ENCODE measurements at regions not wholly inside any gene's neighbourhood (a gene's known extent, or its start where the extent isn't known, plus 50 kb on each side); places are given as distances from the start of the nearest gene placed in this dataset.

- no peaks in the 10 kb centered on the region for H3K27me3 ChIP-seq (ENCODE audit: low read depth)
- no peak for DNase-seq
- H3K27ac ChIP-seq (replicated peaks): no peak overlapping the region
- no peak overlapping the region for H3K4me3 ChIP-seq
- TF ChIP-seq CTCF (IDR thresholded peaks at IDR 0.05; ENCODE audit: borderline replicate concordance): no peak
- peaks cover 5% of the 10 kb centered on the region for H3K9me3 ChIP-seq (replicated peaks)
- no peaks in the 10 kb centered on the region for H3K4me1 ChIP-seq
- H3K36me3 ChIP-seq: no peaks in the 10 kb centered on the region
- intact Hi-C loops (cut with micrococcal nuclease): no loop called here
These were observed 824.6 kb downstream of the TUSC7 start for GRCh38 chr3:117534138-117534537.

GRCh38 chr3:117536006-117536405 is 826.4 kb downstream of the TUSC7 start:
- H3K27ac ChIP-seq (replicated peaks): no peak overlapping the region
- H3K27me3 ChIP-seq (ENCODE audit: low read depth): no peaks in the 10 kb centered on the region
- H3K36me3 ChIP-seq: no peaks in the 10 kb centered on the region
- no peak for TF ChIP-seq CTCF (IDR thresholded peaks at IDR 0.05; ENCODE audit: borderline replicate concordance)
- intact Hi-C loops (cut with micrococcal nuclease): no loop called here
- H3K4me1 ChIP-seq: no peaks in the 10 kb centered on the region
- no peak for DNase-seq
- no peak overlapping the region for H3K4me3 ChIP-seq
- peaks cover 5% of the 10 kb centered on the region for H3K9me3 ChIP-seq (replicated peaks)

GRCh38 chr3:117537949-117538348 is 828.4 kb downstream of the TUSC7 start:
- no peak for TF ChIP-seq CTCF (IDR thresholded peaks at IDR 0.05; ENCODE audit: borderline replicate concordance)
- Histone ChIP-seq H3K4me3 (no peak overlapping the region), H3K36me3 (no peaks in the 10 kb centered on the region)

GRCh38 chr3:117539729-117540128 is 830.1 kb downstream of the TUSC7 start:
- Histone ChIP-seq H3K4me1 (no peaks in the 10 kb centered on the region), H3K27me3 (ENCODE audit: low read depth) (no peaks in the 10 kb centered on the region), H3K4me3 (no peak overlapping the region), H3K27ac (replicated peaks) (no peak overlapping the region), H3K36me3 (no peaks in the 10 kb centered on the region), H3K9me3 (replicated peaks) (peaks cover 5% of the 10 kb centered on the region)
- intact Hi-C loops (cut with micrococcal nuclease): no loop called here
- DNase-seq: no peak
- no peak for TF ChIP-seq CTCF (IDR thresholded peaks at IDR 0.05; ENCODE audit: borderline replicate concordance)

More at GRCh38 chr3:117537949-117538348, 828.4 kb downstream of the TUSC7 start:
- Histone ChIP-seq H3K4me1 (no peaks in the 10 kb centered on the region), H3K9me3 (replicated peaks) (peaks cover 5% of the 10 kb centered on the region), H3K27me3 (ENCODE audit: low read depth) (no peaks in the 10 kb centered on the region), H3K27ac (replicated peaks) (no peak overlapping the region)
- no peak for DNase-seq
- intact Hi-C loops (cut with micrococcal nuclease): no loop called here

- TF ChIP-seq CTCF (IDR thresholded peaks at IDR 0.05; ENCODE audit: borderline replicate concordance): no peak
- intact Hi-C loops (cut with micrococcal nuclease): no loop called here
- no peak overlapping the region for H3K27ac ChIP-seq (replicated peaks)
- H3K27me3 ChIP-seq (ENCODE audit: low read depth): no peaks in the 10 kb centered on the region
- no peak for DNase-seq
- H3K36me3 ChIP-seq: no peaks in the 10 kb centered on the region
- peaks cover 5% of the 10 kb centered on the region for H3K9me3 ChIP-seq (replicated peaks)
- no peaks in the 10 kb centered on the region for H3K4me1 ChIP-seq
- H3K4me3 ChIP-seq: no peak overlapping the region
These were observed 831.0 kb downstream of the TUSC7 start for GRCh38 chr3:117540597-117540996.

- no peak for TF ChIP-seq CTCF (IDR thresholded peaks at IDR 0.05; ENCODE audit: borderline replicate concordance)
- H3K4me3 ChIP-seq: no peak overlapping the region
- no peak for DNase-seq
- H3K27ac ChIP-seq (replicated peaks): no peak overlapping the region
- H3K4me1 ChIP-seq: no peaks in the 10 kb centered on the region
- peaks cover 4% of the 10 kb centered on the region for H3K9me3 ChIP-seq (replicated peaks)
- no peaks in the 10 kb centered on the region for H3K36me3 ChIP-seq
- intact Hi-C loops (cut with micrococcal nuclease): no loop called here
- no peaks in the 10 kb centered on the region for H3K27me3 ChIP-seq (ENCODE audit: low read depth)
These were observed 832.1 kb downstream of the TUSC7 start for GRCh38 chr3:117541721-117542120.
